ENCODE measurements at regions not wholly inside any gene's neighbourhood (a gene's known extent, or its start where the extent isn't known, plus 50 kb on each side); places are given as distances from the start of the nearest gene placed in this dataset.

- Histone ChIP-seq H3K4me2 (ENCODE audit: insufficient read depth, insufficient read length, low read length) (no peak overlapping the region), H3K4me1 (ENCODE audit: insufficient read depth, low read length) (no peaks in the 10 kb centered on the region), H3K27me3 (ENCODE audit: insufficient read depth, low read length) (no peaks in the 10 kb centered on the region), H3K9me3 (ENCODE audit: control insufficient read depth, low read depth, low read length) (no peaks in the 10 kb centered on the region), H2AFZ (ENCODE audit: low read length) (no peak overlapping the region), H3K18ac (ENCODE audit: insufficient read length, low read depth, low read length) (no peak overlapping the region), H3K23ac (ENCODE audit: insufficient read length, low read depth, low read length) (no peak overlapping the region), H2BK5ac (ENCODE audit: insufficient read length, low read length) (no peak overlapping the region), H2AK5ac (ENCODE audit: insufficient read length, low read length) (no peak overlapping the region), H3K79me1 (ENCODE audit: insufficient read depth, low read depth, low read length, poor library complexity, severe bottlenecking) (no peaks in the 10 kb centered on the region), H3K9ac (ENCODE audit: extremely low read depth, insufficient read length, low read length) (no peak overlapping the region), H2BK120ac (ENCODE audit: low read depth, low read length, poor library complexity, severe bottlenecking) (no peak overlapping the region), H3K79me2 (ENCODE audit: insufficient read depth, low read length) (no peaks in the 10 kb centered on the region), H3K14ac (ENCODE audit: insufficient read depth, low read length) (no peak overlapping the region), H4K91ac (ENCODE audit: insufficient read length, low read depth, low read length) (no peak overlapping the region), H3K27ac (ENCODE audit: insufficient read length, low read depth, low read length) (no peak overlapping the region), H4K5ac (ENCODE audit: insufficient read length, low read depth, low read length) (no peak overlapping the region), H2BK20ac (ENCODE audit: low read depth, low read length, poor library complexity, severe bottlenecking) (no peak overlapping the region), H4K8ac (replicated peaks; ENCODE audit: insufficient read length, low read depth, low read length) (no peak overlapping the region), H2BK12ac (ENCODE audit: insufficient read length, low read depth, low read length) (no peak overlapping the region), H3K56ac (ENCODE audit: insufficient read length, low read depth, low read length) (no peak overlapping the region), H3K4ac (ENCODE audit: low read depth, low read length) (no peak overlapping the region), H3K23me2 (ENCODE audit: insufficient read length, low read depth, low read length, poor library complexity, severe bottlenecking) (no peaks in the 10 kb centered on the region), H2BK15ac (ENCODE audit: low read depth, low read length) (no peak overlapping the region), H3T11ph (ENCODE audit: low read length) (no peak overlapping the region), H4K20me1 (ENCODE audit: control insufficient read depth, insufficient read depth, insufficient read length) (no peaks in the 10 kb centered on the region)
- H3K9me3 Mint-ChIP-seq = peaks cover 3 to 5% of the 10 kb centered on the region in 2 experiments; a peak in 2 of 5 replicates
- no CpG with 5 or more reads among the region's 1 CpG for WGBS (ENCODE audit: extremely low coverage, insufficient read length, low lambda C conversion rate)
- H3K27me3 Mint-ChIP-seq (ENCODE audit: low read depth) = no peaks in the 10 kb centered on the region
- no peak overlapping the region for H3K4me3 Mint-ChIP-seq
- no peak for TF ChIP-seq CTCF (conservative IDR thresholded peaks at IDR 0.05)
- no peak for DNase-seq
- no peaks in the 10 kb centered on the region for H3K4me1 Mint-ChIP-seq
- H3K36me3 Mint-ChIP-seq (ENCODE audit: insufficient read depth in 1 of 3, low read depth in 3 of 3) = peaks cover 0 to 2% (median 0%) of the 10 kb centered on the region in 3 experiments; a peak in 3 of 7 replicates
- H3K27ac Mint-ChIP-seq = no peak overlapping the region
These were observed 447.8 kb downstream of the AMY1C start for GRCh38 chr1:104197516-104197915.

Measured in H9 (cell line).